NB4 (cell line): ENCODE measurements at regions not wholly inside any gene's neighbourhood (a gene's known extent, or its start where the extent isn't known, plus 50 kb on each side); places are given as distances from the start of the nearest gene placed in this dataset.

Experiments used
- DNase-seq: peaks from one replicate; pipeline ENCODE4 v3.0.0; 2010; ENCODE audit warnings: low read depth
- H3K4me3 ChIP-seq: one replicate; pipeline ENCODE4 v1.5.1; 2011; ENCODE audit warnings: mild to moderate bottlenecking, low read depth, low read length, moderate library complexity
- CTCF ChIP-seq: IDR thresholded peaks from one replicate; pipeline ENCODE4 v1.5.1; 2012; ENCODE audit warnings: low read depth, low read length
- MAX ChIP-seq: IDR thresholded peaks from 2 replicates; pipeline ENCODE4 v1.6.1; 2011; ENCODE audit warnings: low read depth, low read length
- MYC ChIP-seq: IDR thresholded peaks from 2 replicates; pipeline ENCODE4 v1.6.1; 2011; ENCODE audit warnings: low read depth, low read length
- POLR2A ChIP-seq: IDR thresholded peaks from 2 replicates; pipeline ENCODE4 v1.6.1; 2011; ENCODE audit warnings: mild to moderate bottlenecking; ENCODE audit not compliant: insufficient read length; ENCODE audit errors: extremely low read depth

- no peak for TF ChIP-seq POLR2A
- no peak for TF ChIP-seq CTCF
- TF ChIP-seq MAX, result no peak
- no peak for TF ChIP-seq MYC
- DNase-seq, result no peak
- H3K4me3 ChIP-seq, result no peak overlapping the region
These were observed 465.3 kb upstream of the SOX9 start for GRCh38 chr17:71655542-71655941.

GRCh38 chr17:71656964-71657858 is 463.6 kb upstream of the SOX9 start:
- DNase-seq, result peak; percentile 8
- TF ChIP-seq CTCF (no peak), POLR2A (no peak), MYC (no peak), MAX (no peak)
- no peak overlapping the region for H3K4me3 ChIP-seq

- DNase-seq, result no peak
- H3K4me3 ChIP-seq, result no peak overlapping the region
- TF ChIP-seq POLR2A, result no peak
- TF ChIP-seq MYC, result no peak
- no peak for TF ChIP-seq MAX
- no peak for TF ChIP-seq CTCF
These were observed 461.8 kb upstream of the SOX9 start for GRCh38 chr17:71658996-71659395.

GRCh38 chr17:71664861-71665260 is 456.0 kb upstream of the SOX9 start:
- no peak for TF ChIP-seq MYC
- no peak for TF ChIP-seq POLR2A
- no peak for TF ChIP-seq MAX
- TF ChIP-seq CTCF, result no peak
- no peak overlapping the region for H3K4me3 ChIP-seq
- no peak for DNase-seq

GRCh38 chr17:71666047-71666446 is 454.8 kb upstream of the SOX9 start:
- no peak for TF ChIP-seq POLR2A
- no peak for TF ChIP-seq MYC
- TF ChIP-seq MAX, result no peak
- TF ChIP-seq CTCF, result no peak

More at GRCh38 chr17:71666047-71666446, 454.8 kb upstream of the SOX9 start:
- DNase-seq, result no peak
- no peak overlapping the region for H3K4me3 ChIP-seq
